Thymus (tissue), 11 donors: ENCODE measurements at regions not wholly inside any gene's neighbourhood (a gene's known extent, or its start where the extent isn't known, plus 50 kb on each side); places are given as distances from the start of the nearest gene placed in this dataset.
A peak's percentile ranks its signal among the peaks of the same experiment; 100 is the strongest.

ENCODE experiments used
- DNase-seq, 9 donors: peaks; one replicate each; pipeline ENCODE4 v3.0.0-alpha.2; 2013; ENCODE audit warnings: low spot score in 9 of 9, low read depth in 6 of 9, missing footprints in 1 of 9
- H3K27ac ChIP-seq, 2 donors: one replicate each; pipeline ENCODE4 v1.5.1; 2013; ENCODE audit warnings: control low read depth in 1 of 2, low read depth in 1 of 2, low read length in 1 of 2, mild to moderate bottlenecking in 1 of 2, moderate library complexity in 1 of 2
- H3K27me3 ChIP-seq, 2 donors: one replicate each; pipeline ENCODE4 v1.5.1; 2013; ENCODE audit warnings: low read length in 1 of 2; ENCODE audit not compliant: control insufficient read depth in 2 of 2, insufficient read depth in 1 of 2
- H3K36me3 ChIP-seq, 2 donors: one replicate each; pipeline ENCODE4 v1.5.1; 2013; ENCODE audit warnings: low read length in 1 of 2, mild to moderate bottlenecking in 1 of 2, moderate library complexity in 1 of 2; ENCODE audit not compliant: control insufficient read depth in 2 of 2, insufficient read depth in 2 of 2
- H3K4me1 ChIP-seq, 2 donors: one replicate each; pipeline ENCODE4 v1.5.1; 2013; ENCODE audit warnings: low read length in 2 of 2; ENCODE audit not compliant: control insufficient read depth in 2 of 2, insufficient read depth in 2 of 2
- H3K4me3 ChIP-seq, 2 donors: one replicate each; pipeline ENCODE4 v1.5.1; 2013; ENCODE audit warnings: low read length in 2 of 2, control low read depth in 1 of 2, mild to moderate bottlenecking in 1 of 2
- H3K9me3 ChIP-seq, 2 donors: one replicate each; pipeline ENCODE4 v1.5.1; 2013; ENCODE audit warnings: low read length in 1 of 2, mild to moderate bottlenecking in 1 of 2; ENCODE audit not compliant: control insufficient read depth in 2 of 2, insufficient read depth in 1 of 2
- WGBS: extraction: QIAGEN DNeasy Blood & Tissue Kit; methylation state at CpG from one replicate; pipeline ENCODE4 v1.1.7; 2013; 5-methylcytosine and 5-hydroxymethylcytosine counted together
- donor health status: healthy.

- Histone ChIP-seq H3K4me3 (no peak overlapping the region), H3K9me3 (peaks cover 0 to 1% of the 10 kb centered on the region in 2 donors), H3K27ac (no peak overlapping the region), H3K4me1 (no peaks in the 10 kb centered on the region), H3K27me3 (no peaks in the 10 kb centered on the region), H3K36me3 (no peaks in the 10 kb centered on the region)
- DNase-seq: no peak
- 94% methylated on average over 4 of the region's 4 CpGs for WGBS
Observed at GRCh38 chr4:97142893-97143292, 1000.4 kb downstream of the STPG2 start.

- Histone ChIP-seq H3K27me3 (no peaks in the 10 kb centered on the region), H3K27ac (no peak overlapping the region), H3K9me3 (no peaks in the 10 kb centered on the region), H3K36me3 (no peaks in the 10 kb centered on the region), H3K4me1 (no peaks in the 10 kb centered on the region), H3K4me3 (no peak overlapping the region)
- no peak for DNase-seq
- 83% methylated on average over 1 of the region's 1 CpG for WGBS
Observed at GRCh38 chr4:97144199-97144598, 999.1 kb downstream of the STPG2 start.

- Histone ChIP-seq H3K9me3 (no peaks in the 10 kb centered on the region), H3K27me3 (no peaks in the 10 kb centered on the region), H3K36me3 (no peaks in the 10 kb centered on the region), H3K4me1 (no peaks in the 10 kb centered on the region), H3K27ac (no peak overlapping the region), H3K4me3 (no peak overlapping the region)
- no peak for DNase-seq
- 97% methylated on average over 2 of the region's 2 CpGs for WGBS
Observed at GRCh38 chr4:97150966-97151365, 992.3 kb downstream of the STPG2 start.

- Histone ChIP-seq H3K4me1 (no peaks in the 10 kb centered on the region), H3K36me3 (no peaks in the 10 kb centered on the region), H3K9me3 (no peaks in the 10 kb centered on the region), H3K27me3 (no peaks in the 10 kb centered on the region), H3K27ac (no peak overlapping the region), H3K4me3 (no peak overlapping the region)
- DNase-seq: no peak
Observed at GRCh38 chr4:97152149-97152548, 991.1 kb downstream of the STPG2 start.

GRCh38 chr4:97153042-97153441 lies 990.2 kb downstream of the STPG2 start:
- Histone ChIP-seq H3K36me3 (no peaks in the 10 kb centered on the region), H3K27ac (no peak overlapping the region), H3K4me1 (no peaks in the 10 kb centered on the region), H3K9me3 (no peaks in the 10 kb centered on the region), H3K27me3 (no peaks in the 10 kb centered on the region), H3K4me3 (no peak overlapping the region)
- 98% methylated on average over 1 of the region's 1 CpG for WGBS
- DNase-seq: peak in 1 of 9 donors; percentile 12

GRCh38 chr4:97159625-97160024 lies 983.7 kb downstream of the STPG2 start:
- Histone ChIP-seq H3K4me1 (no peaks in the 10 kb centered on the region), H3K36me3 (no peaks in the 10 kb centered on the region), H3K9me3 (no peaks in the 10 kb centered on the region), H3K4me3 (no peak overlapping the region), H3K27me3 (no peaks in the 10 kb centered on the region), H3K27ac (no peak overlapping the region)
- DNase-seq: no peak
- 76% methylated on average over 1 of the region's 1 CpG for WGBS

GRCh38 chr4:97185233-97185632 lies 958.0 kb downstream of the STPG2 start:
- Histone ChIP-seq H3K27me3 (no peaks in the 10 kb centered on the region), H3K36me3 (no peaks in the 10 kb centered on the region), H3K27ac (no peak overlapping the region), H3K4me1 (no peaks in the 10 kb centered on the region), H3K4me3 (no peak overlapping the region), H3K9me3 (peaks cover 0 to 3% of the 10 kb centered on the region in 2 donors)
- peak in 1 of 9 donors; percentile 1 for DNase-seq

GRCh38 chr4:97197106-97197505 lies 946.2 kb downstream of the STPG2 start:
- WGBS: 91% methylated on average over 2 of the region's 2 CpGs
- H3K27me3 ChIP-seq: no peaks in the 10 kb centered on the region
- no peak overlapping the region for H3K27ac ChIP-seq
- peaks cover 0 to 4% of the 10 kb centered on the region in 2 donors for H3K9me3 ChIP-seq
- H3K4me1 ChIP-seq: no peaks in the 10 kb centered on the region
- no peak for DNase-seq
- no peak overlapping the region for H3K4me3 ChIP-seq
- H3K36me3 ChIP-seq: no peaks in the 10 kb centered on the region

- Histone ChIP-seq H3K4me1 (no peaks in the 10 kb centered on the region), H3K27ac (no peak overlapping the region), H3K36me3 (no peaks in the 10 kb centered on the region), H3K4me3 (no peak overlapping the region), H3K9me3 (no peaks in the 10 kb centered on the region), H3K27me3 (no peaks in the 10 kb centered on the region)
- 68% methylated on average over 1 of the region's 1 CpG for WGBS
- DNase-seq: no peak
Observed at GRCh38 chr4:97208749-97209148, 934.5 kb downstream of the STPG2 start.

GRCh38 chr4:97215409-97215941 lies 927.8 kb downstream of the STPG2 start:
- H3K36me3 ChIP-seq: no peaks in the 10 kb centered on the region
- no peaks in the 10 kb centered on the region for H3K9me3 ChIP-seq
- WGBS: 86% methylated on average over 5 of the region's 5 CpGs

More at GRCh38 chr4:97215409-97215941, 927.8 kb downstream of the STPG2 start:
- Histone ChIP-seq H3K4me3 (no peak overlapping the region), H3K4me1 (no peaks in the 10 kb centered on the region), H3K27me3 (no peaks in the 10 kb centered on the region), H3K27ac (no peak overlapping the region)
- DNase-seq: no peak
